ENCODE measurements at regions not wholly inside any gene's neighbourhood (a gene's known extent, or its start where the extent isn't known, plus 50 kb on each side); places are given as distances from the start of the nearest gene placed in this dataset.

GRCh38 chr7:112886208-112886607 lies 96.0 kb upstream of the TMEM168 start:
- no peak overlapping the region for H3K27ac ChIP-seq (ENCODE audit: low read depth, low read length, severe bottlenecking)
- no CpG with 5 or more reads among the region's 1 CpG for WGBS, 2 experiments (ENCODE audit: insufficient coverage in 2 of 2)
- H3K4me1 ChIP-seq (ENCODE audit: control insufficient read depth, insufficient read depth, low read length, poor library complexity, severe bottlenecking): no peaks in the 10 kb centered on the region
- H3K36me3 ChIP-seq (ENCODE audit: control insufficient read depth, insufficient read depth, low read length): no peaks in the 10 kb centered on the region
- no peaks in the 10 kb centered on the region for H3K9me3 ChIP-seq (ENCODE audit: control insufficient read depth, low read length)
- no peak overlapping the region for H3K4me3 ChIP-seq (ENCODE audit: extremely low read depth, insufficient read depth, low read length, poor library complexity, severe bottlenecking)

- Histone ChIP-seq H3K4me3 (ENCODE audit: extremely low read depth, insufficient read depth, low read length, poor library complexity, severe bottlenecking) (no peak overlapping the region), H3K4me1 (ENCODE audit: control insufficient read depth, insufficient read depth, low read length, poor library complexity, severe bottlenecking) (no peaks in the 10 kb centered on the region), H3K36me3 (ENCODE audit: control insufficient read depth, insufficient read depth, low read length) (no peaks in the 10 kb centered on the region), H3K27ac (ENCODE audit: low read depth, low read length, severe bottlenecking) (no peak overlapping the region), H3K9me3 (ENCODE audit: control insufficient read depth, low read length) (no peaks in the 10 kb centered on the region)
These were observed 92.8 kb upstream of the TMEM168 start for GRCh38 chr7:112882991-112883390.

- WGBS, 2 experiments (ENCODE audit: insufficient coverage in 2 of 2): 100% methylated on average over 2 of the region's 3 CpGs; no CpG with 5 or more reads in 1 of the 2 experiments
- Histone ChIP-seq H3K27ac (ENCODE audit: low read depth, low read length, severe bottlenecking) (no peak overlapping the region), H3K9me3 (ENCODE audit: control insufficient read depth, low read length) (no peaks in the 10 kb centered on the region), H3K4me1 (ENCODE audit: control insufficient read depth, insufficient read depth, low read length, poor library complexity, severe bottlenecking) (no peaks in the 10 kb centered on the region), H3K4me3 (ENCODE audit: extremely low read depth, insufficient read depth, low read length, poor library complexity, severe bottlenecking) (no peak overlapping the region), H3K36me3 (ENCODE audit: control insufficient read depth, insufficient read depth, low read length) (no peaks in the 10 kb centered on the region)
These were observed 92.3 kb upstream of the TMEM168 start for GRCh38 chr7:112882511-112882910.

- 96 to 100% methylated on average over 3 of the region's 4 CpGs for WGBS, 2 experiments (ENCODE audit: insufficient coverage in 2 of 2)
- no peaks in the 10 kb centered on the region for H3K4me1 ChIP-seq (ENCODE audit: control insufficient read depth, insufficient read depth, low read length, poor library complexity, severe bottlenecking)
- H3K36me3 ChIP-seq (ENCODE audit: control insufficient read depth, insufficient read depth, low read length): no peaks in the 10 kb centered on the region
These were observed 91.8 kb upstream of the TMEM168 start for GRCh38 chr7:112882022-112882421.

GRCh38 chr7:112880818-112881418 lies 90.7 kb upstream of the TMEM168 start:
- WGBS, 2 experiments (ENCODE audit: insufficient coverage in 2 of 2): 94 to 99% methylated on average over 9 of the region's 10 CpGs
- no peaks in the 10 kb centered on the region for H3K9me3 ChIP-seq (ENCODE audit: control insufficient read depth, low read length)
- no peak overlapping the region for H3K27ac ChIP-seq (ENCODE audit: low read depth, low read length, severe bottlenecking)
- no peaks in the 10 kb centered on the region for H3K4me1 ChIP-seq (ENCODE audit: control insufficient read depth, insufficient read depth, low read length, poor library complexity, severe bottlenecking)
- no peak overlapping the region for H3K4me3 ChIP-seq (ENCODE audit: extremely low read depth, insufficient read depth, low read length, poor library complexity, severe bottlenecking)
- H3K36me3 ChIP-seq (ENCODE audit: control insufficient read depth, insufficient read depth, low read length): no peaks in the 10 kb centered on the region

More at GRCh38 chr7:112882022-112882421, 91.8 kb upstream of the TMEM168 start:
- H3K9me3 ChIP-seq (ENCODE audit: control insufficient read depth, low read length): no peaks in the 10 kb centered on the region
- H3K27ac ChIP-seq (ENCODE audit: low read depth, low read length, severe bottlenecking): no peak overlapping the region
- H3K4me3 ChIP-seq (ENCODE audit: extremely low read depth, insufficient read depth, low read length, poor library complexity, severe bottlenecking): no peak overlapping the region

GRCh38 chr7:112877691-112878460 lies 87.7 kb upstream of the TMEM168 start:
- Histone ChIP-seq H3K4me3 (ENCODE audit: extremely low read depth, insufficient read depth, low read length, poor library complexity, severe bottlenecking) (no peak overlapping the region), H3K27ac (ENCODE audit: low read depth, low read length, severe bottlenecking) (no peak overlapping the region), H3K4me1 (ENCODE audit: control insufficient read depth, insufficient read depth, low read length, poor library complexity, severe bottlenecking) (no peaks in the 10 kb centered on the region), H3K36me3 (ENCODE audit: control insufficient read depth, insufficient read depth, low read length) (no peaks in the 10 kb centered on the region), H3K9me3 (ENCODE audit: control insufficient read depth, low read length) (no peaks in the 10 kb centered on the region)
- 94 to 100% methylated on average over 1 to 3 of the region's 7 CpGs for WGBS, 2 experiments (ENCODE audit: insufficient coverage in 2 of 2)

GRCh38 chr7:112876877-112877276 lies 86.7 kb upstream of the TMEM168 start:
- Histone ChIP-seq H3K9me3 (ENCODE audit: control insufficient read depth, low read length) (no peaks in the 10 kb centered on the region), H3K4me1 (ENCODE audit: control insufficient read depth, insufficient read depth, low read length, poor library complexity, severe bottlenecking) (no peaks in the 10 kb centered on the region), H3K36me3 (ENCODE audit: control insufficient read depth, insufficient read depth, low read length) (no peaks in the 10 kb centered on the region), H3K4me3 (ENCODE audit: extremely low read depth, insufficient read depth, low read length, poor library complexity, severe bottlenecking) (no peak overlapping the region), H3K27ac (ENCODE audit: low read depth, low read length, severe bottlenecking) (no peak overlapping the region)
- 86 to 100% methylated on average over 1 of the region's 1 CpG for WGBS, 2 experiments (ENCODE audit: insufficient coverage in 2 of 2)

GRCh38 chr7:112874909-112875308 lies 84.7 kb upstream of the TMEM168 start:
- Histone ChIP-seq H3K4me1 (ENCODE audit: control insufficient read depth, insufficient read depth, low read length, poor library complexity, severe bottlenecking) (no peaks in the 10 kb centered on the region), H3K36me3 (ENCODE audit: control insufficient read depth, insufficient read depth, low read length) (no peaks in the 10 kb centered on the region), H3K27ac (ENCODE audit: low read depth, low read length, severe bottlenecking) (no peak overlapping the region), H3K4me3 (ENCODE audit: extremely low read depth, insufficient read depth, low read length, poor library complexity, severe bottlenecking) (no peak overlapping the region), H3K9me3 (ENCODE audit: control insufficient read depth, low read length) (no peaks in the 10 kb centered on the region)
- 100% methylated on average over 3 of the region's 4 CpGs for WGBS, 2 experiments (ENCODE audit: insufficient coverage in 2 of 2)

GRCh38 chr7:112873831-112874553 lies 83.8 kb upstream of the TMEM168 start:
- Histone ChIP-seq H3K27ac (ENCODE audit: low read depth, low read length, severe bottlenecking) (no peak overlapping the region), H3K36me3 (ENCODE audit: control insufficient read depth, insufficient read depth, low read length) (no peaks in the 10 kb centered on the region), H3K4me1 (ENCODE audit: control insufficient read depth, insufficient read depth, low read length, poor library complexity, severe bottlenecking) (no peaks in the 10 kb centered on the region), H3K9me3 (ENCODE audit: control insufficient read depth, low read length) (no peaks in the 10 kb centered on the region), H3K4me3 (ENCODE audit: extremely low read depth, insufficient read depth, low read length, poor library complexity, severe bottlenecking) (no peak overlapping the region)
- WGBS, 2 experiments (ENCODE audit: insufficient coverage in 2 of 2): 94% methylated on average over 2 of the region's 4 CpGs; no CpG with 5 or more reads in 1 of the 2 experiments

GRCh38 chr7:112869111-112869774 lies 79.0 kb upstream of the TMEM168 start:
- H3K27ac ChIP-seq (ENCODE audit: low read depth, low read length, severe bottlenecking): no peak overlapping the region
- 52 to 61% methylated on average over 12 to 13 of the region's 15 CpGs for WGBS, 2 experiments (ENCODE audit: insufficient coverage in 2 of 2)
- H3K4me1 ChIP-seq (ENCODE audit: control insufficient read depth, insufficient read depth, low read length, poor library complexity, severe bottlenecking): no peaks in the 10 kb centered on the region
- H3K36me3 ChIP-seq (ENCODE audit: control insufficient read depth, insufficient read depth, low read length): no peaks in the 10 kb centered on the region
- H3K4me3 ChIP-seq (ENCODE audit: extremely low read depth, insufficient read depth, low read length, poor library complexity, severe bottlenecking): no peak overlapping the region
- H3K9me3 ChIP-seq (ENCODE audit: control insufficient read depth, low read length): no peaks in the 10 kb centered on the region
